PC-3 (cell line): ENCODE measurements at regions not wholly inside any gene's neighbourhood (a gene's known extent, or its start where the extent isn't known, plus 50 kb on each side); places are given as distances from the start of the nearest gene placed in this dataset.
A peak's percentile ranks its signal among the peaks of the same experiment; 100 is the strongest.

Source experiments
- ATAC-seq: fragments of 200-7000 bp; cut with Tn5 transposase; 2 replicates; pipeline ENCODE4 v1.9.1; 2020; ENCODE audit warnings: mild to moderate bottlenecking, moderate library complexity
- BruUV-seq: library from RNA; stranded (reverse); fragments of 400-500 nt; replicated peaks from 2 replicates; lab custom pipeline; 2021; lab: Mats Ljungman, UMichigan
- CTCF ChIA-PET: fragments of 300-600 bp; sonication (Branson Sonifier 250); formaldehyde crosslinking; loops from one replicate; lab custom pipeline; 2022; ENCODE audit warnings: antibody characterized with exemption; lab: Charles Lee
- POLR2A ChIA-PET: fragments of 300-600 bp; sonication (Branson Sonifier 250); formaldehyde crosslinking; loops from one replicate; lab custom pipeline; 2022; ENCODE audit warnings: antibody characterized with exemption; ENCODE audit not compliant: unreplicated experiment; lab: Charles Lee
- DNase-seq: peaks from one replicate; pipeline ENCODE4 v3.0.0-alpha.2; 2015
- H2AFZ ChIP-seq: fragments of 300-600 bp; sonication (generic); 2 replicates; pipeline ENCODE4 v1.6.0; 2016; ENCODE audit warnings: antibody characterized with exemption, low read length
- H3F3A ChIP-seq: fragments of 300-600 bp; sonication (generic); one replicate; pipeline ENCODE4 v1.6.0; 2017; ENCODE audit warnings: antibody characterized with exemption, low read length, control low read depth, mild to moderate bottlenecking; ENCODE audit not compliant: unreplicated experiment
- H3K27ac ChIP-seq: fragments of 300-600 bp; sonication (generic); 2 replicates; pipeline ENCODE4 v1.5.1; 2016; ENCODE audit warnings: mild to moderate bottlenecking, low read length
- H3K27me3 ChIP-seq: fragments of 300-600 bp; sonication (generic); 2 replicates; pipeline ENCODE4 v1.6.1; 2016; ENCODE audit warnings: low read length, mixed read lengths
- H3K36me3 ChIP-seq: fragments of 300-600 bp; sonication (generic); 2 replicates; pipeline ENCODE4 v1.6.1; 2016; ENCODE audit warnings: low read depth, mixed run types, low read length, mixed read lengths
- H3K4me1 ChIP-seq: fragments of 300-600 bp; sonication (generic); 2 replicates; pipeline ENCODE4 v1.5.1; 2016; ENCODE audit warnings: low read length; ENCODE audit not compliant: insufficient read depth
- H3K4me2 ChIP-seq: fragments of 300-600 bp; sonication (generic); 2 replicates; pipeline ENCODE4 v1.6.0; 2016; ENCODE audit warnings: low read length
- H3K4me3 ChIP-seq: fragments of 300-600 bp; sonication (generic); 2 replicates; pipeline ENCODE4 v1.5.1; 2016; ENCODE audit warnings: mild to moderate bottlenecking, low read length, mixed read lengths
- H3K79me2 ChIP-seq: fragments of 300-600 bp; sonication (generic); 2 replicates; pipeline ENCODE4 v1.6.1; 2017; ENCODE audit warnings: low read length, mixed read lengths
- H3K9ac ChIP-seq: fragments of 300-600 bp; sonication (generic); 2 replicates; pipeline ENCODE4 v1.6.0; 2016; ENCODE audit warnings: mild to moderate bottlenecking, low read length
- H3K9me2 ChIP-seq: fragments of 300-600 bp; sonication (generic); replicated peaks from 2 replicates; pipeline ENCODE4 v1.6.1; 2016; ENCODE audit warnings: mixed run types, low read length, mixed read lengths
- H3K9me3 ChIP-seq: fragments of 300-600 bp; sonication (generic); 2 replicates; pipeline ENCODE4 v1.6.1; 2016; ENCODE audit warnings: low read length, mixed read lengths
- H4K20me1 ChIP-seq: fragments of 300-600 bp; sonication (generic); 2 replicates; pipeline ENCODE4 v1.6.1; 2016; ENCODE audit warnings: low read length, mixed read lengths
- EZH2 ChIP-seq: fragments of 300-600 bp; sonication (generic); IDR thresholded peaks from one replicate; pipeline ENCODE4 v1.6.1; 2017; ENCODE audit warnings: antibody characterized with exemption, mild to moderate bottlenecking, low read length; ENCODE audit not compliant: unreplicated experiment
- EZH2phosphoT487 ChIP-seq: fragments of 300-600 bp; sonication (generic); IDR thresholded peaks from 2 replicates; pipeline ENCODE4 v1.6.1; 2018; ENCODE audit warnings: mild to moderate bottlenecking, antibody characterized with exemption, low read length, borderline replicate concordance
- intact Hi-C: fragments of 100-400 bp; cut with micrococcal nuclease; formaldehyde crosslinking; loops from 2 replicates; pipeline ENCODE4 v1.9.0; 2023
- TF ChIP-seq, protein P1 (sequence below): fragments of 300-600 bp; sonication (generic); conservative IDR thresholded peaks from 2 replicates; pipeline ENCODE4 v1.5.1; 2017; ENCODE audit warnings: antibody characterized with exemption, low read depth, mild to moderate bottlenecking, low read length

DNA sequence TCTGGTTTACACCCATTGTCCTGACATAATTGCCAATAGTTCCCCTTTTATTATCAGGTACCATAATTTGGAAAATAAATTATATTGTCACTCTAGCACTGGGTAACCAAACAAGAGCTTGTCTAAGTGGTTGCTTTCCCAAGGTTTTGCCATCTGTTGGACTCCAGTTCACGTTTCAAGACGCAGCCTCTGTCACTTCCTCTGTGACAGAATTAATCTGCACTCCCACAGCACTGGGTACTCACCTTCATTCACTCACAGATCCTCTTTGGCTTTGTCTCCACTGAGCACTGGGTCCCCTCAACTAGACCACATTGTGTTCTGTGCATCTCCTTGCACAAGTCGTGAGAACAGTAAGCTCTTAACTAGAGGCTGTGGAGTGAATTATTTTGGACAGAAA lies 123.6 kb upstream of the JUN start:
- Histone ChIP-seq H3F3A (peaks cover 7% of the 10 kb centered on the region), H3K9me3 (no peaks in the 10 kb centered on the region), H3K9ac (no peak overlapping the region), H3K9me2 (no peaks in the 10 kb centered on the region), H3K27ac (no peak overlapping the region), H4K20me1 (no peaks in the 10 kb centered on the region), H3K27me3 (no peaks in the 10 kb centered on the region), H3K4me1 (peaks cover 34% of the 10 kb centered on the region), H3K4me3 (no peak overlapping the region), H2AFZ (no peak overlapping the region), H3K36me3 (no peaks in the 10 kb centered on the region), H3K4me2 (no peak overlapping the region), H3K79me2 (no peaks in the 10 kb centered on the region)
- CTCF ChIA-PET = no interaction called here
- no peak for TF ChIP-seq EZH2phosphoT487
- TF ChIP-seq, protein P1, sequence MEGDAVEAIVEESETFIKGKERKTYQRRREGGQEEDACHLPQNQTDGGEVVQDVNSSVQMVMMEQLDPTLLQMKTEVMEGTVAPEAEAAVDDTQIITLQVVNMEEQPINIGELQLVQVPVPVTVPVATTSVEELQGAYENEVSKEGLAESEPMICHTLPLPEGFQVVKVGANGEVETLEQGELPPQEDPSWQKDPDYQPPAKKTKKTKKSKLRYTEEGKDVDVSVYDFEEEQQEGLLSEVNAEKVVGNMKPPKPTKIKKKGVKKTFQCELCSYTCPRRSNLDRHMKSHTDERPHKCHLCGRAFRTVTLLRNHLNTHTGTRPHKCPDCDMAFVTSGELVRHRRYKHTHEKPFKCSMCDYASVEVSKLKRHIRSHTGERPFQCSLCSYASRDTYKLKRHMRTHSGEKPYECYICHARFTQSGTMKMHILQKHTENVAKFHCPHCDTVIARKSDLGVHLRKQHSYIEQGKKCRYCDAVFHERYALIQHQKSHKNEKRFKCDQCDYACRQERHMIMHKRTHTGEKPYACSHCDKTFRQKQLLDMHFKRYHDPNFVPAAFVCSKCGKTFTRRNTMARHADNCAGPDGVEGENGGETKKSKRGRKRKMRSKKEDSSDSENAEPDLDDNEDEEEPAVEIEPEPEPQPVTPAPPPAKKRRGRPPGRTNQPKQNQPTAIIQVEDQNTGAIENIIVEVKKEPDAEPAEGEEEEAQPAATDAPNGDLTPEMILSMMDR = no peak
- TF ChIP-seq EZH2 = no peak
- POLR2A ChIA-PET = no interaction called here
- DNase-seq (no peak), ATAC-seq (no peak)
- no TSS peak for BruUV-seq
- intact Hi-C loops = loop anchor here (10.0 kb wide), 1 partner anchor 167 kb away; no protein-coding TSS in a partner anchor

- Histone ChIP-seq H3K9ac (no peak overlapping the region), H2AFZ (no peak overlapping the region), H4K20me1 (no peaks in the 10 kb centered on the region), H3F3A (peaks cover 7% of the 10 kb centered on the region), H3K27me3 (no peaks in the 10 kb centered on the region), H3K9me3 (no peaks in the 10 kb centered on the region), H3K36me3 (no peaks in the 10 kb centered on the region), H3K4me2 (peak overlapping the region; percentile 60), H3K79me2 (no peaks in the 10 kb centered on the region), H3K9me2 (no peaks in the 10 kb centered on the region), H3K27ac (peak overlapping the region; percentile 36), H3K4me3 (no peak overlapping the region), H3K4me1 (peaks cover 28% of the 10 kb centered on the region)
- intact Hi-C loops = loop anchor here (2.0 to 10.0 kb wide), 2 partner anchors 94 to 166 kb away; no protein-coding TSS in a partner anchor
- ATAC-seq = peak; percentile 78
- CTCF ChIA-PET = interaction anchor here (0.6 kb wide), 2 partner anchors 43 to 731 kb away, joined by 5 to 13 read pairs; no protein-coding TSS in a partner anchor
- POLR2A ChIA-PET = interaction anchor here (0.7 kb wide), 1 partner anchor 122 kb away, joined by 5 read pairs; no protein-coding TSS in a partner anchor
- peak; percentile 90 for DNase-seq
- TF ChIP-seq, protein P1 = no peak
- TF ChIP-seq EZH2 (no peak), EZH2phosphoT487 (no peak)
- BruUV-seq = no TSS peak
Measured at GRCh38 chr1:58908561-58909560, 125.0 kb upstream of the JUN start.
